Omental fat pad (tissue), 3 donors: ENCODE measurements at regions not wholly inside any gene's neighbourhood (a gene's known extent, or its start where the extent isn't known, plus 50 kb on each side); places are given as distances from the start of the nearest gene placed in this dataset.

Experiments
- ATAC-seq: fragments of 150-250 bp; one replicate; pipeline ENCODE4 v1.9.1; 2016; ENCODE audit warnings: mild to moderate bottlenecking, moderate library complexity; ENCODE audit not compliant: low FRiP score
- DNase-seq: peaks from one replicate; pipeline ENCODE4 v3.0.0-alpha.2; 2019; ENCODE audit warnings: low spot score
- CTCF ChIP-seq, 3 donors: fragments of 450-650 bp; IDR thresholded peaks; one replicate each; pipeline ENCODE4 v1.5.1; 2016 to 2017; ENCODE audit warnings: antibody characterized with exemption in 3 of 3, mild to moderate bottlenecking in 3 of 3, moderate library complexity in 2 of 3

GRCh38 chr7:47709051-47709450, 127.1 kb upstream of the TNS3 start:
- ATAC-seq (no peak), DNase-seq (no peak)
- no peak for TF ChIP-seq CTCF (IDR thresholded peaks at IDR 0.05)

- no peak for ATAC-seq
Measured at GRCh38 chr7:47707583-47707982, 125.7 kb upstream of the TNS3 start.

GRCh38 chr7:47704936-47705335, 123.0 kb upstream of the TNS3 start:
- TF ChIP-seq CTCF (IDR thresholded peaks at IDR 0.05) = no peak
- no peak for DNase-seq
- no peak for ATAC-seq

More at GRCh38 chr7:47707583-47707982, 125.7 kb upstream of the TNS3 start:
- no peak for TF ChIP-seq CTCF (IDR thresholded peaks at IDR 0.05)
- no peak for DNase-seq

GRCh38 chr7:47702080-47702479, 120.2 kb upstream of the TNS3 start:
- DNase-seq (no peak), ATAC-seq (no peak)
- no peak for TF ChIP-seq CTCF (IDR thresholded peaks at IDR 0.05)

GRCh38 chr7:47698386-47698785, 116.5 kb upstream of the TNS3 start:
- DNase-seq = no peak
- ATAC-seq = no peak

GRCh38 chr7:47697543-47697942, 115.6 kb upstream of the TNS3 start:
- no peak for TF ChIP-seq CTCF (IDR thresholded peaks at IDR 0.05)
- DNase-seq (no peak), ATAC-seq (no peak)

More at GRCh38 chr7:47698386-47698785, 116.5 kb upstream of the TNS3 start:
- TF ChIP-seq CTCF (IDR thresholded peaks at IDR 0.05) = no peak

- no peak for TF ChIP-seq CTCF (IDR thresholded peaks at IDR 0.05)
- ATAC-seq = no peak
- no peak for DNase-seq
Measured at GRCh38 chr7:47696152-47696710, 114.3 kb upstream of the TNS3 start.
